T-helper 2 cell treated with Interferon-gamma antibody and Interleukin-4, amounts not matched to agents 5 μg/mL and 100 μg/mL, for 36 hours (primary cell): ENCODE measurements at regions not wholly inside any gene's neighbourhood (a gene's known extent, or its start where the extent isn't known, plus 50 kb on each side); places are given as distances from the start of the nearest gene placed in this dataset.
"Not testable (repeated sequence)": the region's sequence is repeated elsewhere in the genome, so short reads cannot be mapped to it uniquely, and the experiment has no call there.

ENCODE experiments used
- DNase-seq: peaks from one replicate; pipeline ENCODE4 v3.0.0; 2021; ENCODE audit warnings: low spot score
- H3K27ac Mint-ChIP-seq: one replicate; pipeline ENCODE4 v1.8.0; 2021; ENCODE audit warnings: mild to moderate bottlenecking, mixed read lengths
- H3K27me3 Mint-ChIP-seq: one replicate; pipeline ENCODE4 v1.8.0; 2021; ENCODE audit warnings: low read depth, mixed read lengths
- H3K36me3 Mint-ChIP-seq: one replicate; pipeline ENCODE4 v1.8.0; 2021; ENCODE audit warnings: low read depth, mixed read lengths
- H3K4me1 Mint-ChIP-seq: one replicate; pipeline ENCODE4 v1.8.0; 2021; ENCODE audit warnings: low read depth, mixed read lengths
- H3K4me3 Mint-ChIP-seq: one replicate; pipeline ENCODE4 v1.8.0; 2022; ENCODE audit warnings: mild to moderate bottlenecking, moderate library complexity, mixed read lengths
- H3K9me3 Mint-ChIP-seq: one replicate; pipeline ENCODE4 v1.8.0; 2021; ENCODE audit warnings: mixed read lengths

- no peak overlapping the region for H3K4me3 Mint-ChIP-seq
- no peaks in the 10 kb centered on the region for H3K36me3 Mint-ChIP-seq
- H3K9me3 Mint-ChIP-seq = no peaks in the 10 kb centered on the region
- DNase-seq = no peak
- no peak overlapping the region for H3K27ac Mint-ChIP-seq
- no peaks in the 10 kb centered on the region for H3K27me3 Mint-ChIP-seq
- peaks cover 3% of the 10 kb centered on the region for H3K4me1 Mint-ChIP-seq
Observed at GRCh38 chr4:54391104-54391503, 162.0 kb downstream of the PDGFRA start.

- Mint-ChIP-seq H3K27ac (no peak overlapping the region), H3K36me3 (no peaks in the 10 kb centered on the region), H3K4me3 (no peak overlapping the region), H3K9me3 (no peaks in the 10 kb centered on the region), H3K27me3 (no peaks in the 10 kb centered on the region), H3K4me1 (peaks cover 3% of the 10 kb centered on the region)
- DNase-seq = no peak
Observed at GRCh38 chr4:54392479-54392878, 163.4 kb downstream of the PDGFRA start.

- no peak overlapping the region for H3K27ac Mint-ChIP-seq
- H3K4me1 Mint-ChIP-seq = peaks cover 3% of the 10 kb centered on the region
- H3K9me3 Mint-ChIP-seq = no peaks in the 10 kb centered on the region
- H3K36me3 Mint-ChIP-seq = no peaks in the 10 kb centered on the region
- no peak overlapping the region for H3K4me3 Mint-ChIP-seq
- no peaks in the 10 kb centered on the region for H3K27me3 Mint-ChIP-seq
- no peak for DNase-seq
Observed at GRCh38 chr4:54393243-54393642, 164.2 kb downstream of the PDGFRA start.

- Mint-ChIP-seq H3K27me3 (no peaks in the 10 kb centered on the region), H3K9me3 (no peaks in the 10 kb centered on the region), H3K36me3 (no peaks in the 10 kb centered on the region), H3K4me1 (peaks cover 3% of the 10 kb centered on the region), H3K4me3 (no peak overlapping the region), H3K27ac (no peak overlapping the region)
- DNase-seq = no peak
Observed at GRCh38 chr4:54395013-54395527, 166.0 kb downstream of the PDGFRA start.

GRCh38 chr4:54400188-54400587 lies 171.1 kb downstream of the PDGFRA start:
- H3K27me3 Mint-ChIP-seq = no peaks in the 10 kb centered on the region
- no peaks in the 10 kb centered on the region for H3K36me3 Mint-ChIP-seq
- H3K4me1 Mint-ChIP-seq = no peaks in the 10 kb centered on the region
- H3K27ac Mint-ChIP-seq = no peak overlapping the region
- no peak for DNase-seq
- no peak overlapping the region for H3K4me3 Mint-ChIP-seq
- H3K9me3 Mint-ChIP-seq = no peaks in the 10 kb centered on the region

- H3K36me3 Mint-ChIP-seq = no peaks in the 10 kb centered on the region
- H3K27ac Mint-ChIP-seq = no peak overlapping the region
- H3K9me3 Mint-ChIP-seq = no peaks in the 10 kb centered on the region
- H3K4me3 Mint-ChIP-seq = no peak overlapping the region
- DNase-seq = no peak
- H3K4me1 Mint-ChIP-seq = no peaks in the 10 kb centered on the region
- no peaks in the 10 kb centered on the region for H3K27me3 Mint-ChIP-seq
Observed at GRCh38 chr4:54400802-54401201, 171.7 kb downstream of the PDGFRA start.

- no peaks in the 10 kb centered on the region for H3K9me3 Mint-ChIP-seq
- no peaks in the 10 kb centered on the region for H3K36me3 Mint-ChIP-seq
- no peak overlapping the region for H3K4me3 Mint-ChIP-seq
- no peaks in the 10 kb centered on the region for H3K4me1 Mint-ChIP-seq
- no peak overlapping the region for H3K27ac Mint-ChIP-seq
- no peak for DNase-seq
- H3K27me3 Mint-ChIP-seq = no peaks in the 10 kb centered on the region
Observed at GRCh38 chr4:54402880-54403480, 173.9 kb downstream of the PDGFRA start.

- H3K4me3 Mint-ChIP-seq = no peak overlapping the region
- peaks cover 2% of the 10 kb centered on the region for H3K27me3 Mint-ChIP-seq
- H3K4me1 Mint-ChIP-seq = no peaks in the 10 kb centered on the region
- DNase-seq = no peak
- no peaks in the 10 kb centered on the region for H3K36me3 Mint-ChIP-seq
- H3K27ac Mint-ChIP-seq = no peak overlapping the region
- H3K9me3 Mint-ChIP-seq = no peaks in the 10 kb centered on the region
Observed at GRCh38 chr4:54403700-54404453, 174.8 kb downstream of the PDGFRA start.

- not testable (repeated sequence) for H3K27ac Mint-ChIP-seq, DNase-seq, H3K27me3 Mint-ChIP-seq, H3K4me3 Mint-ChIP-seq, H3K9me3 Mint-ChIP-seq, H3K36me3 Mint-ChIP-seq, H3K4me1 Mint-ChIP-seq
Observed at GRCh38 chr4:54409270-54409817, 180.3 kb downstream of the PDGFRA start.

- Mint-ChIP-seq H3K4me3 (no peak overlapping the region), H3K36me3 (no peaks in the 10 kb centered on the region), H3K4me1 (no peaks in the 10 kb centered on the region), H3K27ac (no peak overlapping the region), H3K27me3 (no peaks in the 10 kb centered on the region), H3K9me3 (no peaks in the 10 kb centered on the region)
- no peak for DNase-seq
Observed at GRCh38 chr4:54414545-54414944, 185.5 kb downstream of the PDGFRA start.

- H3K9me3 Mint-ChIP-seq = no peaks in the 10 kb centered on the region
- no peaks in the 10 kb centered on the region for H3K4me1 Mint-ChIP-seq
- DNase-seq = no peak
- no peak overlapping the region for H3K4me3 Mint-ChIP-seq
- no peaks in the 10 kb centered on the region for H3K27me3 Mint-ChIP-seq
- no peak overlapping the region for H3K27ac Mint-ChIP-seq
- H3K36me3 Mint-ChIP-seq = no peaks in the 10 kb centered on the region
Observed at GRCh38 chr4:54417476-54417875, 188.4 kb downstream of the PDGFRA start.

- Mint-ChIP-seq H3K36me3 (no peaks in the 10 kb centered on the region), H3K27ac (no peak overlapping the region), H3K27me3 (no peaks in the 10 kb centered on the region), H3K9me3 (no peaks in the 10 kb centered on the region), H3K4me1 (no peaks in the 10 kb centered on the region), H3K4me3 (no peak overlapping the region)
- DNase-seq = no peak
Observed at GRCh38 chr4:54418468-54418867, 189.4 kb downstream of the PDGFRA start.

- no peak for DNase-seq
- Mint-ChIP-seq H3K27me3 (no peaks in the 10 kb centered on the region), H3K27ac (no peak overlapping the region), H3K4me1 (no peaks in the 10 kb centered on the region), H3K9me3 (no peaks in the 10 kb centered on the region), H3K36me3 (no peaks in the 10 kb centered on the region), H3K4me3 (no peak overlapping the region)
Observed at GRCh38 chr4:54423066-54423465, 194.0 kb downstream of the PDGFRA start.

- peaks cover 3% of the 10 kb centered on the region for H3K27me3 Mint-ChIP-seq
- no peaks in the 10 kb centered on the region for H3K4me1 Mint-ChIP-seq
- no peak overlapping the region for H3K4me3 Mint-ChIP-seq
- no peak for DNase-seq
- no peaks in the 10 kb centered on the region for H3K36me3 Mint-ChIP-seq
- H3K27ac Mint-ChIP-seq = no peak overlapping the region
- H3K9me3 Mint-ChIP-seq = no peaks in the 10 kb centered on the region
Observed at GRCh38 chr4:54427826-54428225, 198.7 kb downstream of the PDGFRA start.
